NT2/D1 (cell line): ENCODE measurements at regions not wholly inside any gene's neighbourhood (a gene's known extent, or its start where the extent isn't known, plus 50 kb on each side); places are given as distances from the start of the nearest gene placed in this dataset.

Experiments
- YY1 ChIP-seq: IDR thresholded peaks from 2 replicates; pipeline ENCODE4 v1.6.1; 2011; ENCODE audit not compliant: insufficient read length, insufficient read depth
- ZNF274 ChIP-seq: IDR thresholded peaks from 2 replicates; pipeline ENCODE4 v1.6.1; 2011; ENCODE audit warnings: mild to moderate bottlenecking, low read depth, low read length

DNA sequence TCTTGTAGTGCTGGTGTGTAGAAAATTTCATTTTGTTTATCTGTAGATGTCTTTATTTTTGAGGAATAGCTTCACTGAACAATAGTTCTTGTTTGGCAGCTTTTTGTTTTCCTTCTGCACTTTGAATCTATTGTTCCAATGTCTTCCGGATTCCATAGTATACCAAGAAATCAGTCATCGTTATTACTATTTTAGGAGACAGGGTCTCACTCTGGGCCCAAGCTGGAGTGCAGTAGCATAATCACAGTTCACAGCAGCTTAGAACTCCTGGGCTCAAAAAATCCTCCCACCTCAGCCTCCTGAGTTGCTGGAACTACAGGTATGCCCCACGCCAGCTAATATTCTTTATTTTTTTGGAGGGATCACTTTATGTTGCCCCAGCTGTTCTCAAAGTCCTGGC lies 67.7 kb upstream of the RGS2 start:
- TF ChIP-seq ZNF274, result no peak
- no peak for TF ChIP-seq YY1
